GM23338 (cell line): ENCODE measurements at regions not wholly inside any gene's neighbourhood (a gene's known extent, or its start where the extent isn't known, plus 50 kb on each side); places are given as distances from the start of the nearest gene placed in this dataset.

Source experiments
- ATAC-seq: fragments of 200-7000 bp; cut with Tn5 transposase; 3 replicates; pipeline ENCODE4 v1.9.1; 2020
- DNase-seq: peaks from one replicate; pipeline ENCODE4 v3.0.0-alpha.2; 2015; ENCODE audit warnings: low spot score
- H2AFZ ChIP-seq: fragments of 200-600 bp; sonication (generic); 2 replicates; pipeline ENCODE4 v1.8.0; 2016; ENCODE audit warnings: antibody characterized with exemption, mild to moderate bottlenecking, moderate library complexity
- H3F3A ChIP-seq: fragments of 200-600 bp; sonication (generic); replicated peaks from 2 replicates; pipeline ENCODE4 v1.8.0; 2017; ENCODE audit warnings: antibody characterized with exemption, mixed run types, low read depth
- H3K27ac ChIP-seq: fragments of 200-600 bp; sonication (generic); 2 replicates; pipeline ENCODE4 v1.6.1; 2016; ENCODE audit warnings: low read depth
- H3K27me3 ChIP-seq: fragments of 200-600 bp; sonication (generic); 2 replicates; pipeline ENCODE4 v1.8.0; 2016; ENCODE audit warnings: mild to moderate bottlenecking, mixed run types, moderate library complexity; ENCODE audit not compliant: insufficient read depth
- H3K36me3 ChIP-seq: fragments of 200-600 bp; sonication (generic); 2 replicates; pipeline ENCODE4 v1.8.0; 2016; ENCODE audit warnings: mild to moderate bottlenecking; ENCODE audit not compliant: insufficient read depth
- H3K4me1 ChIP-seq: fragments of 200-600 bp; sonication (generic); 2 replicates; pipeline ENCODE4 v1.8.0; 2016; ENCODE audit warnings: mild to moderate bottlenecking, moderate library complexity; ENCODE audit not compliant: insufficient read depth
- H3K4me2 ChIP-seq: fragments of 200-600 bp; sonication (generic); 2 replicates; pipeline ENCODE4 v1.7.1; 2017; ENCODE audit warnings: mixed run types
- H3K4me3 ChIP-seq: fragments of 200-600 bp; sonication (generic); 2 replicates; pipeline ENCODE4 v1.6.1; 2016; ENCODE audit warnings: mixed run types
- H3K79me2 ChIP-seq: fragments of 200-600 bp; sonication (generic); replicated peaks from 2 replicates; pipeline ENCODE4 v1.8.0; 2017; ENCODE audit warnings: mild to moderate bottlenecking; ENCODE audit not compliant: insufficient read depth
- H3K9me2 ChIP-seq: fragments of 200-600 bp; sonication (generic); 2 replicates; pipeline ENCODE4 v1.8.0; 2017; ENCODE audit not compliant: insufficient read depth
- H4K20me1 ChIP-seq: fragments of 200-600 bp; sonication (generic); replicated peaks from 2 replicates; pipeline ENCODE4 v1.8.0; 2017; ENCODE audit warnings: mild to moderate bottlenecking; ENCODE audit not compliant: insufficient read depth
- H3K27ac Mint-ChIP-seq: 2 replicates; pipeline ENCODE4 v1.8.0; 2020; ENCODE audit warnings: inconsistent platforms, mild to moderate bottlenecking, moderate library complexity, mixed read lengths
- H3K27me3 Mint-ChIP-seq: 3 replicates; pipeline ENCODE4 v1.8.0; 2022; ENCODE audit warnings: low read depth, mild to moderate bottlenecking, moderate library complexity, mixed read lengths, inconsistent platforms; ENCODE audit not compliant: insufficient read depth, poor library complexity
- H3K36me3 Mint-ChIP-seq: 3 replicates; pipeline ENCODE4 v1.8.0; 2021; ENCODE audit warnings: low read depth, mild to moderate bottlenecking, inconsistent platforms, moderate library complexity, mixed read lengths
- H3K4me1 Mint-ChIP-seq: 3 replicates; pipeline ENCODE4 v1.8.0; 2020; ENCODE audit warnings: mild to moderate bottlenecking, inconsistent platforms, mixed read lengths
- H3K4me3 Mint-ChIP-seq: 3 replicates; pipeline ENCODE4 v1.8.0; 2021; ENCODE audit warnings: moderate library complexity, mild to moderate bottlenecking, inconsistent platforms, mixed read lengths
- H3K9me3 Mint-ChIP-seq: 3 replicates; pipeline ENCODE4 v1.8.0; 2020; ENCODE audit warnings: moderate library complexity, mild to moderate bottlenecking, inconsistent platforms, mixed read lengths
- CTCF ChIP-seq, 2 experiments: fragments of 200-600 bp in 1 of 2; sonication (generic) in 1 of 2; conservative IDR thresholded peaks; 2 replicates each; pipeline versions ENCODE4 v1.5.1 to v1.6.1; 2016 to 2017; ENCODE audit warnings: antibody characterized with exemption in 2 of 2, low read depth in 2 of 2, mild to moderate bottlenecking in 2 of 2, moderate library complexity in 1 of 2
- ETS1 ChIP-seq: IDR thresholded peaks from 2 replicates; pipeline ENCODE4 v1.6.1; 2016; ENCODE audit warnings: antibody characterized with exemption
- EZH2 ChIP-seq: fragments of 200-600 bp; sonication (generic); IDR thresholded peaks from one replicate; pipeline ENCODE4 v1.8.0; 2017; ENCODE audit warnings: antibody characterized with exemption, mild to moderate bottlenecking, low read depth; ENCODE audit not compliant: unreplicated experiment
- EZH2phosphoT487 ChIP-seq: fragments of 200-600 bp; sonication (generic); IDR thresholded peaks from one replicate; pipeline ENCODE4 v1.8.1; 2018; ENCODE audit warnings: antibody characterized with exemption; ENCODE audit not compliant: unreplicated experiment
- JUNB ChIP-seq: IDR thresholded peaks from one replicate; pipeline ENCODE4 v1.6.1; 2016; ENCODE audit warnings: antibody characterized with exemption; ENCODE audit not compliant: unreplicated experiment
- NANOG ChIP-seq: IDR thresholded peaks from 2 replicates; pipeline ENCODE4 v1.6.1; 2016; ENCODE audit warnings: antibody characterized with exemption, borderline replicate concordance
- POLR2AphosphoS5 ChIP-seq: IDR thresholded peaks from 2 replicates; pipeline ENCODE4 v1.6.1; 2016; ENCODE audit warnings: antibody characterized with exemption, low read depth
- REST ChIP-seq: IDR thresholded peaks from one replicate; pipeline ENCODE4 v1.6.1; 2018; ENCODE audit warnings: antibody characterized with exemption; ENCODE audit not compliant: unreplicated experiment
- ZNF331 ChIP-seq: fragments of 250-450 bp; sonication (Bioruptor Pico); IDR thresholded peaks from 2 replicates; pipeline ENCODE4 v1.5.0; 2020; ENCODE audit warnings: low read depth, mild to moderate bottlenecking, moderate library complexity
- ZNF462 ChIP-seq: fragments of 250-450 bp; sonication (Bioruptor Pico); IDR thresholded peaks from 2 replicates; pipeline ENCODE4 v1.5.0; 2020; ENCODE audit warnings: mild to moderate bottlenecking, moderate library complexity

GRCh38 chr12:13277293-13277692 is 80.8 kb downstream of the EMP1 start:
- no peak overlapping the region for H3K4me3 Mint-ChIP-seq
- Histone ChIP-seq H3K4me2 (no peak overlapping the region), H3K9me2 (0 out of 2 replicates have a peak, but pooled peaks cover 6% of the 10 kb centered on the region), H3K4me1 (0 out of 2 replicates have a peak, but pooled peaks cover 5% of the 10 kb centered on the region), H3K4me3 (no peak overlapping the region), H4K20me1 (no peaks in the 10 kb centered on the region), H3K36me3 (no peaks in the 10 kb centered on the region), H2AFZ (no peak overlapping the region), H3K27ac (no peak overlapping the region), H3K27me3 (0 out of 2 replicates have a peak, but pooled peaks cover 8% of the 10 kb centered on the region), H3K79me2 (no peaks in the 10 kb centered on the region), H3F3A (no peaks in the 10 kb centered on the region)
- no peak for ATAC-seq
- H3K4me1 Mint-ChIP-seq = peaks cover 21% of the 10 kb centered on the region
- DNase-seq = no peak
- H3K9me3 Mint-ChIP-seq = no peaks in the 10 kb centered on the region
- H3K27ac Mint-ChIP-seq = no peak overlapping the region
- H3K36me3 Mint-ChIP-seq = no peaks in the 10 kb centered on the region
- peaks cover 12% of the 10 kb centered on the region for H3K27me3 Mint-ChIP-seq
- no peak for TF ChIP-seq ZNF331 (CRISPR knock-in tag)
- TF ChIP-seq EZH2phosphoT487 = no peak
- no peak for TF ChIP-seq JUNB
- no peak for TF ChIP-seq REST
- no peak for TF ChIP-seq EZH2
- TF ChIP-seq ETS1 = no peak
- no peak for TF ChIP-seq CTCF (conservative IDR thresholded peaks at IDR 0.05; ENCODE audit: low read depth in 2 of 2)
- TF ChIP-seq POLR2AphosphoS5 = no peak
- no peak for TF ChIP-seq NANOG
- TF ChIP-seq ZNF462 = no peak
